ENCODE measurements at regions not wholly inside any gene's neighbourhood (a gene's known extent, or its start where the extent isn't known, plus 50 kb on each side); places are given as distances from the start of the nearest gene placed in this dataset.

GRCh38 chr11:116192509-116193210, 580.1 kb downstream of the BUD13 start:
- TF ChIP-seq CTCF (IDR thresholded peaks at IDR 0.05) (no peak), POLR2AphosphoS5 (IDR thresholded peaks at IDR 0.05) (no peak)

Measured in prostate gland (tissue), 2 donors.